K562 (cell line): ENCODE measurements at regions not wholly inside any gene's neighbourhood (a gene's known extent, or its start where the extent isn't known, plus 50 kb on each side); places are given as distances from the start of the nearest gene placed in this dataset.

Experiments
- ARID3A ChIP-seq: IDR thresholded peaks from 2 replicates; pipeline ENCODE4 v1.6.1; 2012; ENCODE audit warnings: low read depth, low read length, improper control_type of control experiment, borderline replicate concordance
- CGGBP1 ChIP-seq: fragments of 250-450 bp; sonication (Bioruptor Pico); IDR thresholded peaks from 2 replicates; pipeline ENCODE4 v1.9.0; 2021; ENCODE audit warnings: mild to moderate bottlenecking
- CHCHD3 ChIP-seq: fragments of 250-450 bp; sonication (Bioruptor Pico); IDR thresholded peaks from 2 replicates; pipeline ENCODE4 v2.1.2; 2022; ENCODE audit warnings: mild to moderate bottlenecking
- DPF2 ChIP-seq: fragments of 450-650 bp; IDR thresholded peaks from 2 replicates; pipeline ENCODE4 v1.6.1; 2016
- E2F3 ChIP-seq: fragments of 250-450 bp; sonication (Bioruptor Pico); IDR thresholded peaks from 2 replicates; pipeline ENCODE4 v1.4.0; 2020; ENCODE audit warnings: mild to moderate bottlenecking
- FOXO4 ChIP-seq: fragments of 450-650 bp; formaldehyde crosslinking; IDR thresholded peaks from 2 replicates; pipeline ENCODE4 v1.4.0; 2020; ENCODE audit warnings: mild to moderate bottlenecking, moderate library complexity
- HOMEZ ChIP-seq: fragments of 250-450 bp; sonication (Bioruptor Pico); IDR thresholded peaks from 2 replicates; pipeline ENCODE4 v1.4.0; 2020; ENCODE audit warnings: mild to moderate bottlenecking, moderate library complexity
- MBD2 ChIP-seq: sonication (generic); IDR thresholded peaks from 2 replicates; pipeline ENCODE4 v1.6.1; 2016; ENCODE audit warnings: low read depth, borderline replicate concordance
- NFRKB ChIP-seq: fragments of 450-650 bp; IDR thresholded peaks from 2 replicates; pipeline ENCODE4 v1.6.1; 2016; ENCODE audit warnings: low read depth
- RUNX1 ChIP-seq: sonication (generic); IDR thresholded peaks from 2 replicates; pipeline ENCODE4 v1.6.1; 2016; ENCODE audit warnings: antibody characterized with exemption, low read depth
- SMARCA4 ChIP-seq: fragments of 450-650 bp; IDR thresholded peaks from 2 replicates; pipeline ENCODE4 v1.6.1; 2016
- SRSF7 ChIP-seq: fragments of 200-400 bp; formaldehyde crosslinking; optimal IDR thresholded peaks from 2 replicates; pipeline ENCODE3; 2017; ENCODE audit warnings: mild to moderate bottlenecking, low read depth, low read length
- ZNF197 ChIP-seq: fragments of 200-800 bp; sonication (Bioruptor generic); IDR thresholded peaks from 2 replicates; pipeline ENCODE4 v1.6.1; 2016; ENCODE audit warnings: low read depth, missing genetic modification characterization, missing compliant biosample characterization
- ZNF507 ChIP-seq: conservative IDR thresholded peaks from 2 replicates; pipeline ENCODE4 v1.6.1; 2017; ENCODE audit warnings: missing genetic modification characterization, missing compliant biosample characterization
- ZNF592 ChIP-seq: fragments of 450-650 bp; IDR thresholded peaks from 2 replicates; pipeline ENCODE4 v1.6.1; 2017; ENCODE audit warnings: antibody characterized with exemption, mild to moderate bottlenecking
- ZNF696 ChIP-seq: fragments of 250-450 bp; sonication (Bioruptor Pico); conservative IDR thresholded peaks from 2 replicates; pipeline ENCODE4 v1.4.0; 2020; ENCODE audit warnings: mild to moderate bottlenecking, moderate library complexity
- ZNF707 ChIP-seq: fragments of 250-450 bp; sonication (Bioruptor Pico); conservative IDR thresholded peaks from 2 replicates; pipeline ENCODE4 v1.8.0; 2022; ENCODE audit warnings: inconsistent platforms, mild to moderate bottlenecking, moderate library complexity

GRCh38 chr14:49962621-49963020 lies 69.7 kb downstream of the ARF6 start (continued):
- TF ChIP-seq FOXO4 (CRISPR knock-in tag) (no peak), E2F3 (CRISPR knock-in tag) (no peak), DPF2 (peak; percentile 69), ZNF507 (tag) (no peak), ZNF696 (CRISPR knock-in tag) (no peak), CGGBP1 (CRISPR knock-in tag) (no peak), ARID3A (no peak), HOMEZ (CRISPR knock-in tag) (no peak), CHCHD3 (no peak), MBD2 (no peak), RUNX1 (no peak), SRSF7 (no peak), ZNF197 (no peak), ZNF707 (CRISPR knock-in tag) (no peak), NFRKB (0 out of 2 replicates have a peak, but pooled peaks have one; percentile 48), ZNF592 (no peak), SMARCA4 (peak; percentile 65; the same call in 1 of the 2 replicates)
